Nephron (organoid): ENCODE measurements at regions not wholly inside any gene's neighbourhood (a gene's known extent, or its start where the extent isn't known, plus 50 kb on each side); places are given as distances from the start of the nearest gene placed in this dataset.

Experiments
- H3K27ac Mint-ChIP-seq, 3 experiments: 2 replicates each; pipeline ENCODE4 v1.8.0; 2020; ENCODE audit warnings: mixed read lengths in 3 of 3, mild to moderate bottlenecking in 2 of 3, moderate library complexity in 1 of 3
- H3K27me3 Mint-ChIP-seq: 2 replicates; pipeline ENCODE4 v1.8.0; 2021; ENCODE audit warnings: low read depth, mild to moderate bottlenecking, moderate library complexity, mixed read lengths
- H3K36me3 Mint-ChIP-seq: 2 replicates; pipeline ENCODE4 v1.8.0; 2020; ENCODE audit warnings: low read depth, mixed read lengths
- H3K4me1 Mint-ChIP-seq: 2 replicates; pipeline ENCODE4 v1.8.0; 2020; ENCODE audit warnings: mixed read lengths
- H3K4me3 Mint-ChIP-seq, 3 experiments: 2 replicates each; pipeline ENCODE4 v1.8.0; 2020; ENCODE audit warnings: mild to moderate bottlenecking in 3 of 3, mixed read lengths in 3 of 3, moderate library complexity in 2 of 3
- H3K9me3 Mint-ChIP-seq: 2 replicates; pipeline ENCODE4 v1.8.0; 2020; ENCODE audit warnings: mixed read lengths
- CTCF ChIP-seq, 3 experiments: fragments of 200-600 bp; sonication (generic); IDR thresholded peaks; one replicate each; pipeline ENCODE4 v1.5.0; 2021; ENCODE audit warnings: antibody characterized with exemption in 3 of 3; ENCODE audit not compliant: unreplicated experiment in 3 of 3

DNA sequence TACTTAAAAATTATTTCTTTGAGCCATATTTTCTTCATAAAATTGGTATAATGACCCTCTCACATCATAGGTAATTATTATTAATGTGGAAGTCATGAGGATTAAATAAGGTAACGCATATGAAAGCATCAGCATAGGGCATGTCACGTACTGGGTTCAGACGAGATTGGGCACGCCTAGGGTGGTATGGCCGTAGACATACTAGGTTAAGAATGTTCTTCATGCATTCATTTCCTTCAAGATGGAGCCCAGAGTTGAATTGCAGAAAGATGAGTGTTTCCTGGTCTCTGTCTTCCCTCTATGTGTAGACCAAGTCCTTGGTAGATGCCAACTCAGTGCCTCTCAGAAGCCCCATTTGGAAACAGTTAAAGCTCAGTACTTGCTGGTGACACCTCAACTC, 174.1 kb upstream of the CLINT1 start:
- H3K9me3 Mint-ChIP-seq, result peaks cover 29% of the 10 kb centered on the region
- no peak overlapping the region for H3K4me3 Mint-ChIP-seq
- peaks cover 23% of the 10 kb centered on the region for H3K36me3 Mint-ChIP-seq
- H3K27ac Mint-ChIP-seq, result no peak overlapping the region
- peaks cover 10% of the 10 kb centered on the region for H3K4me1 Mint-ChIP-seq
- TF ChIP-seq CTCF (IDR thresholded peaks at IDR 0.05; ENCODE audit: unreplicated experiment in 3 of 3), result no peak
- H3K27me3 Mint-ChIP-seq, result peaks cover 4% of the 10 kb centered on the region

- Mint-ChIP-seq H3K4me3 (no peak overlapping the region), H3K9me3 (peaks cover 24% of the 10 kb centered on the region), H3K27me3 (peaks cover 4% of the 10 kb centered on the region), H3K27ac (no peak overlapping the region), H3K36me3 (peaks cover 23% of the 10 kb centered on the region), H3K4me1 (peaks cover 19% of the 10 kb centered on the region)
- no peak for TF ChIP-seq CTCF (IDR thresholded peaks at IDR 0.05; ENCODE audit: unreplicated experiment in 3 of 3)
Measured at GRCh38 chr5:158032246-158032645, 173.3 kb upstream of the CLINT1 start.

GRCh38 chr5:158027806-158028775, 169.1 kb upstream of the CLINT1 start:
- Mint-ChIP-seq H3K9me3 (peaks cover 2% of the 10 kb centered on the region), H3K27ac (peak overlapping the region; percentile 77 to 94 (median 88)), H3K36me3 (no peaks in the 10 kb centered on the region), H3K4me1 (peaks cover 40% of the 10 kb centered on the region), H3K4me3 (no peak overlapping the region), H3K27me3 (peaks cover 9% of the 10 kb centered on the region)
- TF ChIP-seq CTCF (IDR thresholded peaks at IDR 0.05; ENCODE audit: unreplicated experiment in 3 of 3), result no peak

GRCh38 chr5:158026304-158027031, 167.5 kb upstream of the CLINT1 start:
- TF ChIP-seq CTCF (IDR thresholded peaks at IDR 0.05; ENCODE audit: unreplicated experiment in 3 of 3), result no peak
- Mint-ChIP-seq H3K27me3 (peaks cover 9% of the 10 kb centered on the region), H3K36me3 (no peaks in the 10 kb centered on the region)

DNA sequence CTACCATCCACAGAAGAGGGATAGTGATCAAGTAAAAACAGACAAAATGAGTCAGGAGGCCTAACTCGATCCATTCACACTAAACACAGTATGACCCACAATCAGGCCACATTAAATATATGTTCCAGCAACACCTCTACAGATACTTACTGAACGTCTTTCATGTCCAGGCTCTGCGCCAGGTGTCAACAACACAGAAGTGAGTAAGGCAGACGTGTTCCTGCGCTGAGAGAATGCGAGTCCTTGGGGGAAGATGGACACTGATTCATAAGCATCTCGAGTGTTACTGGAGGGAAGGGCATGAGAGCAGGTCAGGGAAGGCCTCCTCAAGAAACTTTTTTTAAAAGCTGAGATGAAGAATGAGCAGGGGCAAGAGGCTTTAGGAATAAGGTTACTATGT, 164.3 kb upstream of the CLINT1 start:
- H3K27ac Mint-ChIP-seq, result peak overlapping the region in 2 of 3 experiments; percentile 7 to 54
- H3K36me3 Mint-ChIP-seq, result no peaks in the 10 kb centered on the region
- peaks cover 9% of the 10 kb centered on the region for H3K27me3 Mint-ChIP-seq
- H3K4me3 Mint-ChIP-seq, result no peak overlapping the region
- peaks cover 40% of the 10 kb centered on the region for H3K4me1 Mint-ChIP-seq
- TF ChIP-seq CTCF (IDR thresholded peaks at IDR 0.05; ENCODE audit: unreplicated experiment in 3 of 3), result no peak
- no peaks in the 10 kb centered on the region for H3K9me3 Mint-ChIP-seq

More at GRCh38 chr5:158026304-158027031, 167.5 kb upstream of the CLINT1 start:
- Mint-ChIP-seq H3K9me3 (no peaks in the 10 kb centered on the region), H3K27ac (peak overlapping the region; percentile 76 to 94 (median 77)), H3K4me3 (no peak overlapping the region), H3K4me1 (peaks cover 44% of the 10 kb centered on the region)
